CD14-positive monocyte (primary cell): ENCODE measurements at regions not wholly inside any gene's neighbourhood (a gene's known extent, or its start where the extent isn't known, plus 50 kb on each side); places are given as distances from the start of the nearest gene placed in this dataset.

Experiments used
- DNase-seq, 3 donors: peaks; one replicate each; pipeline ENCODE4 v3.0.0-alpha.2; 2011 to 2022
- H2AFZ ChIP-seq: 2 replicates; pipeline ENCODE4 v1.6.0; 2012; ENCODE audit warnings: mild to moderate bottlenecking, low read depth, low read length, inconsistent platforms; ENCODE audit not compliant: insufficient read depth, poor library complexity, severe bottlenecking
- H3K27ac ChIP-seq, 2 donors: 1 replicate in 1 of 2; 2 replicates in 1 of 2; pipeline ENCODE4 v1.5.1; 2012 to 2013; ENCODE audit warnings: low read length in 2 of 2, control low read depth in 1 of 2, inconsistent platforms in 1 of 2, low read depth in 1 of 2, mild to moderate bottlenecking in 1 of 2
- H3K27me3 ChIP-seq, 2 donors: one replicate each; pipeline versions ENCODE4 v1.6.0 to v1.6.1; 2011 to 2013; ENCODE audit warnings: low read length in 2 of 2; ENCODE audit not compliant: control insufficient read depth in 2 of 2, insufficient read depth in 2 of 2
- H3K36me3 ChIP-seq, 2 donors: replicated peaks in 1 of 2; 1 replicate in 1 of 2; 2 replicates in 1 of 2; pipeline versions ENCODE4 v1.5.1 to v1.6.1; 2012 to 2013; ENCODE audit warnings: low read length in 2 of 2, control low read depth in 1 of 2, inconsistent platforms in 1 of 2, mild to moderate bottlenecking in 1 of 2; ENCODE audit not compliant: insufficient read depth in 2 of 2, control insufficient read depth in 1 of 2
- H3K4me1 ChIP-seq, 2 donors: 1 replicate in 1 of 2; 2 replicates in 1 of 2; pipeline versions ENCODE4 v1.5.1 to v1.6.1; 2012 to 2013; ENCODE audit warnings: low read length in 2 of 2, control low read depth in 1 of 2, inconsistent platforms in 1 of 2, mild to moderate bottlenecking in 1 of 2, moderate library complexity in 1 of 2; ENCODE audit not compliant: insufficient read depth in 2 of 2, control insufficient read depth in 1 of 2
- H3K4me2 ChIP-seq: replicated peaks from 2 replicates; pipeline ENCODE3; 2012; ENCODE audit warnings: low read length, moderate library complexity, mild to moderate bottlenecking; ENCODE audit not compliant: poor library complexity, severe bottlenecking; ENCODE audit errors: extremely low read depth
- H3K4me3 ChIP-seq, 3 experiments: fragments of 200-600 bp in 1 of 3; sonication (generic) in 1 of 3; replicated peaks in 1 of 3; 1 replicate in 2 of 3; 2 replicates in 1 of 3; pipeline ENCODE4 v1.5.1; 2011 to 2013; ENCODE audit warnings: low read length in 3 of 3, mild to moderate bottlenecking in 3 of 3, control low read depth in 2 of 3, low read depth in 2 of 3, inconsistent platforms in 1 of 3, moderate library complexity in 1 of 3
- H3K79me2 ChIP-seq: 2 replicates; pipeline ENCODE4 v1.6.0; 2012; ENCODE audit warnings: mild to moderate bottlenecking, control low read depth, inconsistent platforms, low read length, moderate library complexity; ENCODE audit not compliant: insufficient read depth
- H3K9ac ChIP-seq: 2 replicates; pipeline ENCODE4 v1.6.0; 2017; ENCODE audit warnings: low read length, mild to moderate bottlenecking; ENCODE audit not compliant: insufficient read depth, poor library complexity, severe bottlenecking
- H3K9me3 ChIP-seq, 2 donors: replicated peaks in 1 of 2; 1 replicate in 1 of 2; 2 replicates in 1 of 2; pipeline versions ENCODE4 v1.5.1 to v1.6.1; 2012 to 2013; ENCODE audit warnings: low read length in 2 of 2, control low read depth in 1 of 2; ENCODE audit not compliant: control insufficient read depth in 1 of 2, insufficient read depth in 1 of 2
- H4K20me1 ChIP-seq: 2 replicates; pipeline ENCODE4 v1.6.0; 2012; ENCODE audit warnings: mild to moderate bottlenecking, low read length, control low read depth, moderate library complexity; ENCODE audit not compliant: insufficient read depth
- H3K27ac Mint-ChIP-seq, 7 donors: one replicate each; pipeline ENCODE4 v1.8.0; 2020; ENCODE audit warnings: mild to moderate bottlenecking in 7 of 7, mixed read lengths in 7 of 7, moderate library complexity in 6 of 7, inconsistent platforms in 2 of 7
- H3K27me3 Mint-ChIP-seq, 3 donors: one replicate each; pipeline ENCODE4 v1.8.0; 2021 to 2022; ENCODE audit warnings: low read depth in 3 of 3, mild to moderate bottlenecking in 3 of 3, mixed read lengths in 3 of 3, moderate library complexity in 3 of 3, inconsistent platforms in 1 of 3
- H3K36me3 Mint-ChIP-seq, 2 donors: one replicate each; pipeline ENCODE4 v1.8.0; 2020; ENCODE audit warnings: mixed read lengths in 2 of 2, inconsistent platforms in 1 of 2, mild to moderate bottlenecking in 1 of 2
- H3K4me1 Mint-ChIP-seq: one replicate; pipeline ENCODE4 v1.8.0; 2020; ENCODE audit warnings: mild to moderate bottlenecking, mixed read lengths
- H3K4me3 Mint-ChIP-seq, 2 donors: one replicate each; pipeline ENCODE4 v1.8.0; 2020; ENCODE audit warnings: mild to moderate bottlenecking in 2 of 2, mixed read lengths in 2 of 2, moderate library complexity in 1 of 2
- H3K9me3 Mint-ChIP-seq, 7 donors: one replicate each; pipeline ENCODE4 v1.8.0; 2020 to 2022; ENCODE audit warnings: mixed read lengths in 7 of 7, mild to moderate bottlenecking in 6 of 7, moderate library complexity in 6 of 7, inconsistent platforms in 2 of 7
- CTCF ChIP-seq: fragments of 200-600 bp; IDR thresholded peaks from one replicate; pipeline ENCODE4 v1.8.0; 2022; ENCODE audit warnings: antibody characterized with exemption, mild to moderate bottlenecking
- WGBS: methylation state at CpG from one replicate; pipeline ENCODE4 v1.1.5; 2013; ENCODE audit warnings: missing lambda C conversion rate; ENCODE audit not compliant: insufficient coverage; 5-methylcytosine and 5-hydroxymethylcytosine counted together
- intact Hi-C, 2 donors: fragments of 100-400 bp; cut with micrococcal nuclease; formaldehyde crosslinking; loops; one replicate each; pipeline versions ENCODE4 v1.15.0 to v1.15.1; 2023

GRCh38 chr9:6068983-6069382 is 53.6 kb upstream of the RANBP6 start:
- intact Hi-C loops = no loop called here
- Histone ChIP-seq H3K36me3 (no peaks in the 10 kb centered on the region), H3K4me2 (peak overlapping the region; percentile 19), H3K27me3 (no peaks in the 10 kb centered on the region), H2AFZ (no peak overlapping the region), H3K27ac (peak overlapping the region; percentile 43 to 49), H3K79me2 (no peaks in the 10 kb centered on the region), H3K4me1 (peaks cover 25 to 27% of the 10 kb centered on the region in 2 donors), H3K9me3 (peaks cover 0 to 4% of the 10 kb centered on the region in 2 donors), H4K20me1 (no peaks in the 10 kb centered on the region), H3K4me3 (peak overlapping the region in 1 of 3 experiments; percentile 15), H3K9ac (no peak overlapping the region)
- no peak for TF ChIP-seq CTCF
- DNase-seq = peak; percentile 64 to 73 (median 64)
- Mint-ChIP-seq H3K27me3 (peaks cover 2 to 4% (median 3%) of the 10 kb centered on the region in 3 donors), H3K9me3 (peaks cover 0 to 12% (median 8%) of the 10 kb centered on the region in 7 donors), H3K27ac (peak overlapping the region; percentile 68 to 89 (median 82)), H3K4me3 (peak overlapping the region in 1 of 2 donors; percentile 64), H3K36me3 (no peaks in the 10 kb centered on the region), H3K4me1 (peaks cover 31% of the 10 kb centered on the region)

GRCh38 chr9:6067426-6067825 is 52.0 kb upstream of the RANBP6 start:
- intact Hi-C loops = no loop called here
- Histone ChIP-seq H3K27me3 (no peaks in the 10 kb centered on the region), H3K9me3 (no peaks in the 10 kb centered on the region), H3K4me2 (no peak overlapping the region), H3K36me3 (no peaks in the 10 kb centered on the region), H4K20me1 (no peaks in the 10 kb centered on the region), H3K79me2 (no peaks in the 10 kb centered on the region), H3K9ac (no peak overlapping the region), H3K27ac (no peak overlapping the region), H2AFZ (no peak overlapping the region), H3K4me3 (no peak overlapping the region), H3K4me1 (peaks cover 17 to 19% of the 10 kb centered on the region in 2 donors)
- no CpG with 5 or more reads among the region's 2 CpGs for WGBS
- TF ChIP-seq CTCF = no peak
- peaks cover 20% of the 10 kb centered on the region for H3K4me1 Mint-ChIP-seq
- peaks cover 3 to 4% (median 3%) of the 10 kb centered on the region in 3 donors for H3K27me3 Mint-ChIP-seq
- no peaks in the 10 kb centered on the region for H3K36me3 Mint-ChIP-seq
- H3K9me3 Mint-ChIP-seq = peaks cover 0 to 13% (median 4%) of the 10 kb centered on the region in 7 donors
- no peak overlapping the region for H3K27ac Mint-ChIP-seq
- DNase-seq = no peak
- no peak overlapping the region for H3K4me3 Mint-ChIP-seq
